ENCODE measurements at regions not wholly inside any gene's neighbourhood (a gene's known extent, or its start where the extent isn't known, plus 50 kb on each side); places are given as distances from the start of the nearest gene placed in this dataset.

DNA sequence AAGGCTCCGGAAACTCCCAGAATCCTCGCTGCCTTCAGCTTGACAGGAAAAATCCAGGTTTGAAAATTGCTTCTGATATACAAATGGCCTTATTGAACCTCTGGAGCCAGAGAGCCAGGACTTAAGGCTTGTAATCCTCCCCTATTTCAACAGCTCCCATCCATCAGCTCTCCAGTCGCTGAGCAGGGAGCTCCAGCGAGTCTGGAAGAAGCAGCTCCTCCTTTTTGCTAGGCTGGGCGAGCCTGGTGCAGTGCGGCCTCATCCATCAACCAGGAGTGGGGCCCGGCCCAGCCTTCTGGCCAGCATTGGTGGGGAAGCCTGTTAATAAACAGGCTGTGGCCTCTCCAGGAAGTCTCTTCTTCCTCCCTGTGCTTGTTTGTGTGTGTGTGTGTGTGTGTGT is 424.4 kb downstream of the TCERG1L start:
- no peak for DNase-seq

DNA sequence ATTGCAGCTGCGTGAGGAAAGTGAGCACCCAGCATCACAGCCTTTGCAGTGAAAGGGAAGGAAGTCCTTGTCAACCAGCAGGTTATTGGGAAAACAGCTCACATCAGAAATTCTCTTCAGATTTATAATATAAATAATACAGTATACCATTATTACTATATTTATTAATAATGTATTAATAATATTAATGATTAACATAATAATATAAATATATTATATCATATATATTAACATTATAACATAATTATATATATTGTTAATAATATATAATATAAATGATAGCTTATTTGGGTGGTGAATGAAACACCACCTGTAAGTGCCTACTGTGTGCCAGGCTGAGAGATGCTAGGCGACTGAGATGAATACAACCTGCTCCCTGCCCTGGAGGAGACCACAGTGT is 423.0 kb downstream of the TCERG1L start:
- no peak for DNase-seq

DNA sequence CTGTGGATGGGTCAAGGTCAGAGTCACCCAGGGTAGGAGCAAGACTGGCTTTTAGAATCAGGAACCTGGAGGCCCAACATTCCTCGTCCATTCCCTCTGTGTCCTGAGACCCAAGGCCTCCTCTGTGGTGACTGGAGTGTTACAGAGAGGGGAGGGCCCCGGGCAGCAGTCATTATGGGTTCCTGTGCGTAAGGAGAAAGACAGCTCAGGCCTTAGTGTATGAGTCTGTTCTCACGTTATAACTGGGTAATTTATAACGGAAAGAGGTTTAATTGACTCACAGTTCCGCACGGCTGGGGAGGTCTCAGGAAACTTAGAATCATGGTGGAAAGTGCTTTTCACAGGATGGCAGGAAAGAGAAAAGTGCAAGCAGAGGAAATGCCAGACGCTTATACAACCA is 422.3 kb downstream of the TCERG1L start:
- no peak for DNase-seq

DNA sequence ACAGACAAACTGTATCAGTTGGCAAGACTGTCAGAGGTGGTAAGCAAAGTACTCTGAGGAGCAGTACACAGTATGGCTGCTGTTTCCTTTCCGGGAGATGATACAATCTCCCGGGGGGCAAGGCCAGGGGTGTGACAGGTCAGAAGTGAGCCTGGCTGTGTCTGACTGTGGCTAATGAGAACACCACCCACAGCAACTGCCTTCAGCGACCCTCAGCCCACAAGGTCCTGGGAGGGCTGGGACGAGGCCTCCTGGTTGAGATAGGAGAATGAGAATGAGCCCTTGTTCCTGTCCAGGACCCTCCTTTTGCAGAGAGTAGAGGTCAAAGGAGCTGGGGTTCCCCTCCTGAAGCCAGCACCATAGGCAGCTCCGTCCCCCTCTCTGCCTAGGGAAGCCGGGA is 421.7 kb downstream of the TCERG1L start:
- no peak for DNase-seq

DNA sequence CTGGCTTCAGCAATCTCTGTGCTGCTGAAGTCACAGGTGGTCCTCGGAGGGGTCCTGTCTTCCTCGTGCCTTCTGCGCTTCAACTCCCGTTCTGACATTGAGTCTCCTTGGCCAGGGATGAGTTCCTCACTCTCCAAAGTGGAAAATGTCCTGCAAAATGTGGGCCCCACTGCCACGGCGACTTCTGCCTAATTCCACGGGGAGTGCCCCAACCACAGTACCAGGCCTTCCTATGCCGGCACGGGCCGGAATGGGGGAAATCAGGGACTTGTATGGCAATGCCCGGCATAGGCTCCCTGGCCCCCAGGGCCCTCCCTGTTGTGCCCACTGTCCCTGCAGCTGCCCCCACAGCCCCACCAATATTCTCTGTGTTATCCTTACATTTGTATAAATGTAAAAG is 420.5 kb downstream of the TCERG1L start:
- no peak for DNase-seq

DNA sequence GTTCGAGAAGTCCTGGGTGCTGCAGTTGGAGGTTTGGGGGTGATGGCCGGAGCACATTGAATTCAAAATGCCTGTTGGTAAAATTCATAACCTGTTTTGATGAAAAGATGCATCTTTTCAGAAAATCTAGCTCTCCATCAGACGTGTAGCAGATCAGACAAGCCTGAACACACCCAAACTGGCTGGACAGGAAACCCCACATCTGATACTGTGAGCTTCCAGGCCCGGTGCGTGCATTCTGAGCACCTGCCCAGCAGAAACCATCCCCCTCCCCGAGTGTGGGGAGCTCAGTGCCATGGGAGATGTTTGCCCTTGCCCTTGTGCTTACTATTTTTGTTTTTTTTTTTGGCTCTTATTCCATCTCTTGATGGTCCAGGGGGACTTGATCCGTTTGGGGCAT is 417.1 kb downstream of the TCERG1L start:
- no peak for DNase-seq

DNA sequence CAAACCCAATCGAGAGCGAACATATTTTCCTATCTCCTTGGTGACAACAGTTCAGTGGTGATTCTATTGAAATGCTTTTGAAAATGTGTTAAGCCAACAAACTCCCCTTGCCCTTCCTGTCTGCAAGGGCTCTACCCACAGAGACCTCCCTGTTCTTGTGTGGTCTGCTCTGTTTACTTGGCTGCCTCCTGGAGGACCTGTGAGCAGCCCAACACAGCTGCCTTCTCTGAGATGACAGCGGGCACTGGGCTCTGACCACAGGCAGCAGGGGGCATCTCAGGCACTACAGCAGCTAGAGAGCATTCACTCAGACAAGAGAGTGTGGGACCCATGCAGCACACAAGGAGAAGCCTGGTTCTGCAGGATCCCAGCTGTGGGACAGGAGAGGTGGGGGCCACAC is 416.4 kb downstream of the TCERG1L start:
- DNase-seq: no peak

DNA sequence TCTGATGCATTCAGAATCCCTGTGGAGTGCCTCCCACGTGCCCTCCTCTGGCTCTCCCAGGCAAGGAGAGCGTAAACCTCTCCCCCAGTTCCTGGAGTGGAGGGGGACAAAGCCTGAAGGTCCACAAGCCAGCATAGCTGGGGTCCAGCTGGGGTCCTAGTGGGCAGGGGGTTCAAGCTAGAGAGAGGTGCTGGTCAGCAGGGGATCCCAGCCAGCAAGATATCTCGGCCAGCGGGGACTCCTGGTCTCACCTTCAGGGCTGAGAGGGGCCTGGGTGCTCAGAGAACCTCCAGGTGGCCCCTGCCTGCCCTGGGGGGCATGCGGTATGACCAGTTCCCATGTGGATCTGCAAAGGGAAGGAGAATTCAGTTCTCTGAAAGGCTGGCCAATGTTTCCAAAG is 413.7 kb downstream of the TCERG1L start:
- no peak for DNase-seq

DNA sequence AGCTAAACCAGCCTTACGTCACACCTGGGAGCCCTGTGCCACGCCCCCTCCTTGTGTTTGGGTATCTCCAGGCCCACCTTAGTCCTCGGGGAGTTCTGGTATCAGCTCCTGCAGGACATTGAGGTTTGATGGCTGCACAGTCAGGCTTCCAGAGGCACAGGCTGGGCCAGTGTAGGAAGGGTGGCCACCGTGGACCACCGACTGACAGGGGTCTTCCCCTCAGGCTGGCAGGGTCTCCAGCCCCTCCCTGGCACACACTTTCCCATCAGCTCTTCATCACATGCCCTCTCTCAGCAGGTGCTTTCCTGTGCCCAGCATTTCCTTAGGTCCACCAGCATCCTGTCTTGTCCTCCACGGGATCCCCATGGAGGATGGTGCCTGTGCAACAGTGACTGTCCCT is 413.1 kb downstream of the TCERG1L start:
- no peak for DNase-seq

DNA sequence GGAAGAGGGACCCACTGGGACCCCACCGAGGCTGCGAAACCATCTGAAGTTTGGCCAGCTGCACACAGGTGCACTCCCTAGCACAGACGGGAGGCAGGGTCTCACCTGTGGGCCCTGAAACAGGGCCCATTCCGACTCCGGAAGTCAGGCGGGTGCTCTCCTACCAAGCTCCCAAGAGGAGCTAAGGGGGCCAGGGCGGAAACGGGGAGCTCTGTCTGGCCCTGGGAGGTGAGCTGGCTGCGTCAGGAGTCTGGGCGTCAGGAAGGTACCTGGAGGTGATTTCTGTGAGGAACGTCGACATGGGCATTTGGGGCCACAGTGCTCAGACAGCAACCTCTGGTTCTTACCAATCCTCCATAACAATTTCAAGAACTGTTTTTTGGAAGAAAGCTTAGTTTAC is 411.7 kb downstream of the TCERG1L start:
- DNase-seq: no peak

DNA sequence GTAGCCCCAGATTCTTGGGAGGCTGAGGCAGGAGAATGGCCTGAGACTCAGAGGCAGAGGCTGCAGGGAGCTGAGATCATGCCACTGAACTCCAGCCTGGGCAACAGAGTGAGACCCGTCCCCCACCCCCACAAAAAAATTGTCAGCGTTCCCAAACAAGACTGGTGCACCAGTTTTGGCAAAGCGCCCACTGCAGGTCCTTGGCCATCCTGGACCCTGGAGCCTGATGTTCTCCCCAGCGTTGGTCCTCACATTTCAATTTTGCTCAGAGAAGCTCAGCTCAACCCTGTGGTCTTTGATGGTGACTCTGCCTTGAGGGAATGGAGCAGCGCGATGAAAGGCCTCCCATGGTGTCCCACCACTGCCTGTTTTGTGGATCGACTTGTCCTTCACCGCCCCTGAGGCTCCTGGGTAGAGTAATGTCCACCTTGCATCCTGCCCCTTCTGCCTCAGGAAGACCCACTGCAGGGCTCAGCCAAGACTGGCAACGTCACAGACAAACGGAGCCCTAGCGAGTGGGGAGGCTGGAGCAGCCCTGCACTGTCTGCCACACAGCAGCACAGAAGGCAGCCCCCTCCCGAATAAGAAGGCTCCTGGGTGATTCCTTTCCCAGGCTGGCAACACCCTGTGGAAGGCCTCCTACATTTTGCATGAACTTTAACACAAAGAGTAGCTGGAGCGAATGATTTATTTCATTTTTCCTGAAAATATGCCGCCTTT is 410.9 kb downstream of the TCERG1L start:
- DNase-seq: no peak

DNA sequence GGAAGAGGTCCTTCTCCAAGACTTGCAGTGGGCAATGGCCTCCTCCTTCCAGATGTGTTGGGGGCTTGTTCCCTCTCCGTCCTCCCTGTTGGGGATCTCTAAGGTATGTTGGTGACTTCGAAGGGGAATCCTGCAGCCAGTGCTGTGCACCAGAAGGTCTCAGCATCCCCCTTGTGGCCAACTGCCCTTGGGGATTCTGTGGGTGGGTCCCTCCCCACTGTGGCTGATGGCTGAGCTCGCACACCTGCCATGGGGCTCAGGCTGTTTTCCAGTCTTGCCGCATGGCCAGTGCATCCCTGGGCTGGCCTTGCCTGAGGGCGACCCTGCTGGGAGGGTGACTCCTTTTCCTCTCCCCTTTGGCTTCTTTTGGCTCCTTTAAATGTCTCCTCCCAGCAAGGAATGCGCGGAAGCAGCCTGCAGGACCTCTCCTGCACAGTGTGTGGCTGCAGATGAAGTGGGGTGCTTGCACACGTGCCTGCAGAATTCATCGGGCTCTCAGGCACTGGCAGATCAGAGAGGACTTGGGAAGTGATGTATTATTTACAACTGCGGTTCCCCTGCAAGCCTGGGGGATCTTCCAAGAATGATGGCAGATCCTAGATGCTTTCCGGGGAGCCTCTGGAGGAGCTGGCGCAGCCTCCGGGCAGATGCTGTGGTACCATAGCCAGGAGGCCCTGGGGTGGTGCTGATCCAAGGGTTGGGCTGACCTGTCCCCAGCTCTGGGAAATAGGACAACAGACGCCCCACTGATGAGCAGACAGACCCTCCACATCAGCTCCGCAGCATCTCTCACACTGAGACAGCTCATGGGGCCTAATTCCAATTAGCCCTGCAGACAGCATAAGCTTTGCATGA is 410.0 kb downstream of the TCERG1L start:
- no peak for DNase-seq

DNA sequence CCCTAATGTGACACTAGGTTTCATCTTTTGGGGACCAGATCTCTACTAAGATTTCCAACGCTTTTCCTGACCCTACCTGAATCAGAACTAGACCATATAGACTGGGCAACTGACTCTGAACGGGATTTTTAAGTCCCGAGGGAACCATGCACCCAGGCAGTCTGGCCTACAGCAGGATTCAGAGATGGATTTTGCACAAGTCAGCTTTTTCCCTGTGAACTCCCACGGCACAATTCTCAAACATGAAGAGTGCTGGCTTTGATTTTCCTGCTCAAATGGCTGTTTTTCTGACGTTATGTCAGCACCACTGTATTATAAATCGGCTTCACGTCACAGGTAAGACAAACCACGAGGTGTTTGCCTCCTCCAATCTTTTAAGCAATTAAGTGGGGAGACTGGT is 409.1 kb downstream of the TCERG1L start:
- DNase-seq: no peak

DNA sequence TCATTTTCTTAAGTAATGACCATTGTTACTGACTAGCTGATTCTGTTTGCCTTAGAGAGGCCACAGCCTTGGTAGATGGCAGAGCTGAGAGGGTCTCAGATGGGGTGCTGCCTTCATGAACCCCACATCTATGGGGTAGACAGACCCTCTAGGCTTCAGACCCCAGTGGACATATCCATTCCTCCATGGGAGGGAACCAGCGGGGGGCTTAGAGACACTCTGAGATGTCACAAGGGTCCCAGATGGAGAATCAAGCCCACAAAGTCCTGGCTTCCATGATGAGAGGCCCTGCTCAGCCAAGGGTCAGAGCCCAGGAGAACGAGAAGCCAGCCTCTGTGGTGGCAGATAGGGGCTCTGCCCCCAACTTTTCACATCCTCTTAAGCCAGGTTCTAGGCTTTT is 408.6 kb downstream of the TCERG1L start:
- no peak for DNase-seq

DNA sequence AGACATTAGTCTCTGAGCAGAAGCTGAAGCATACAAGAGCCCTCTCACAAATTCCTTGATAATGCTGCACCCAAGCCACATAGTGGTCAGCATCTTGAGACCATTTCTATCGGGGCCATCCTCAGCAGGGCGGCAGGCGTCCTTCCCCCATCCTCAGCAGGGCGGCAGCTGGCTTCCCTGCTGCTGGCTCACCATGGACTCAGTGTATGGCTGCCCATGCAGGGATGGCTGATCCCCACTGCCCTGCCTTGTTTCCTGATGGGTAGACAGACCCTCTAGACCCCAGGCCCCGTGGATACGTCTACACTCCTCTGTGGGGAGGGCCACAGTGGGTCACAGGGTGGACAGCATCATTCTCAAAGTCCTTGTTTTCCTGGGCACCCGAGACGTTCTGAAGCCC is 406.8 kb downstream of the TCERG1L start:
- DNase-seq: no peak

DNA sequence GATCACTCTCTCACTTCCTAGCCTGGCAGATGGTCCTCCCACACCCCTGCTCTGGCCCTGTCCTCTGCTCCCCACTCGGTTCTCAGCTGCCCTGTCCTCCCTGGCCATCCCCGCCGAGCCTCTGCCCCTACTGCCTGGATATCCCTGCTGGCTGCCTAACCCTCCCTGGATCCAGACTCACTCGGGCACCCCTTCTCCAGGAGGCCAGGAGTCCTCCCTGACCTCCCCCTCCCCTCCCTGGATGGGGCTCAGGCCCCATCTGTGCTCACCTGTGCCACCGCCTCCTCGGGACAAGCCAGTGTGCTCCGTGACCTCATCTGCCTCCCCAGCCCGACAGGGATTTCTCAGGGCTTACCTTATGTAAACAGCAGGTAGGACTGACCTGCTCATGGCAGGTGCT is 406.1 kb downstream of the TCERG1L start:
- DNase-seq: no peak

DNA sequence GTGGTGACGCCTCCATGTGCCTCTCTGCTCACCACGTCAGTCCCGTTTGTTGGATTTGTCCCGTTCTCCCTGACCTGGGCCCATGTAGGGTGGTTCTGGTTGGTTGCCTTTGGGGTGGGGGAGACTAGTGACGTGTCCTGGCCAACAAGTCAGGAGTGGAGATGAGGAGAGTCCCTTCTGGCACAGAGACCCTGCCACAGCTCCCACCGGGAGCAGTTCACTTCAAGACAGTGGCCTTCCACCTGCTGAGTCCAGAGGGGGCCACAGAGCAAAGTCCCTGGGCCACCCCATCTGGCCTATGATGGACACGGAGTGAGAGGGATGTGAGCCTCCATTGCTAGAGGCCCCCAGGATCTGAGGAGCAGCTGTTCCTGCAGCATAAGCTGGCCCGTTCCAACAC is 405.6 kb downstream of the TCERG1L start:
- no peak for DNase-seq

DNA sequence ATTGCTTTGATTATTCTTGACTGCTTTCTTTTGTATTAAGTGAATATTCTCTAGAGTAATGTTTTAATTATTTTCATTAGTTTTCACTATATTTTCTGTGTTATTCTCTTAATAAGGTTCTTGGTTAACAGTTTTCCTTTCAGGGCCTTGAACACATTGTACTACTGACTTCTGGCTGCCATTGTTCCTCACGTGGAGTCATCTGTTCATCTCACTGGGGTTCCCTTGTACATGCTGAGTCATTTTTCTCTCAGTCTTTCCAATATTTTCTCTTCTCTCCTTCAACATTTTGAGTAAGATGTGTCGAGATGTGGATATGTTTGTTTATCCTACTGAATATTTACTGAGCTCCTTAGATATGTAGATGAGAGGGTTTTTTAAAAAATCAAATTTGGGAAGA is 400.7 kb downstream of the TCERG1L start:
- DNase-seq: no peak

DNA sequence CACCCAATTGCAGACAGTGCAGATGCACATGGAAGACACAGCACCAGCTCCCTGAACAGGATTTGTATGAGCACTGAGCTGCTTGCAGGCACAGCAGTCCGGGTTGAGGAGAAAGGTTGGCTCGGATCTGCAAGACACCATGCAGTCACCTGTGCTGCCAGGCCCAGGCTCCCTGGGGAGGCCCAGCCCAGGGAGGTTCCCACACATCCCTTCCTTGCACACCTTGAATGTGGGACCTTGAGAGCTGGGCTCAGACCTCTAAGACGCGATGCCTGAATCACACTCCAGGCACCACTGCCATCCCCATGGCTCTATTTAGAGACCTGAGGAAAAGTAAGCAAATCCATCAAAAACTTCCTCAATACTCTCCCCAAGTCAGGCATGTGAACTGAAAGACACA is 397.7 kb downstream of the TCERG1L start:
- DNase-seq: no peak

DNA sequence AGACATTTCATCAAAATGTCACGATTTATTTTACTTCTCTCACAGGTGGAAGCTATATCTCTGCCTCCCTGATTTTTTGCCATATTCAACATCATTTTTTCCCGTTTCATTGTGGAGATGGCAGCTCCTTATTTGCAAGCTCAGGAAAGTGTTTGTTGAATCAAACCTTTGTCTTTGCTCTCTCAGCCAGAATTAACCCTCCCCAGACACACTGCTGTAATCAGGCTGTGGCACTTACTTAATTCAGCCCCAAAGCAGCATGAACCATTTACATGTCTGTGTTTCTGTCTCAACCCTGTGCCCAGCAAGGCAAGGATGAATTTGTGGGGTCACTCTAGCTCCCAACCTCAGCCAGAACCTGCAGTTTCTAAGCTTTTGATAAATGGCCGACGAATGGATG is 397.2 kb downstream of the TCERG1L start:
- DNase-seq: no peak

DNA sequence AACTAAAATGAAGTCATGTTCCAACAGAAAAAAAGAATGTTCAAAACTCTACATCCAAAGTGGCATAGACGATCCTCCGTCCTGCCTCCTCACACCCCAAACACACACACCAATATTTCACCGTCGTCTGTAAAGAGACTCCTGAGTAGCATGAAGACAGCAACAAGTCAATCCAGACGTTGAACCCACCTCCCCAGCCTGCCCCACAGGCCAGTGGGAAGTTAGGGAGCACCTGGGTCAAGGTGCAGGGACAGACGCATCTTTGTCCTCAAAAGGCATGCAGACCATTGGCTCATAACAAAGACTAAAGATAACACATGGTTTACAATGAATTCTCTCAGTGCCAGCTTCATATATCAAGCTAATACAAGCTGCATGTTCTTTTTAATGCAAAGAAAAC is 396.5 kb downstream of the TCERG1L start:
- no peak for DNase-seq

DNA sequence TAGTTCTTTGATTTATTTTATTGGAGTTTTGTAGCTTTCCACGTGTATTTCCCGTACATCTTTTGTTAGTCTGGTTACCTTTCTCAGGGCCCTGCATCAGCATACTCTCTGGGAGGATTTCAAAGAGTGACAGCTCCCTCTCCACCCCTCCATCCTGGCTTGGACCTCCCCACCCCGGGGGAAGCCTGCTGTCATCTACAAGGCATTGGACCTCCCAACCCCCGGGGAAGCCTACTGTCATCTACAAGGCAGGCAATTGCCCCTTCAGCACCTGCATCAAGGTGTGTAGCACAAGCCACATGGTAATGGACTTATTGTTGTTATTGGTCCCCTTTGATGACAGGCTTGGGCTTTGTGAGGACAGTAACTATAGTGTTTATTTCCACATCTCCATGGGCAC is 390.1 kb downstream of the TCERG1L start:
- no peak for DNase-seq

DNA sequence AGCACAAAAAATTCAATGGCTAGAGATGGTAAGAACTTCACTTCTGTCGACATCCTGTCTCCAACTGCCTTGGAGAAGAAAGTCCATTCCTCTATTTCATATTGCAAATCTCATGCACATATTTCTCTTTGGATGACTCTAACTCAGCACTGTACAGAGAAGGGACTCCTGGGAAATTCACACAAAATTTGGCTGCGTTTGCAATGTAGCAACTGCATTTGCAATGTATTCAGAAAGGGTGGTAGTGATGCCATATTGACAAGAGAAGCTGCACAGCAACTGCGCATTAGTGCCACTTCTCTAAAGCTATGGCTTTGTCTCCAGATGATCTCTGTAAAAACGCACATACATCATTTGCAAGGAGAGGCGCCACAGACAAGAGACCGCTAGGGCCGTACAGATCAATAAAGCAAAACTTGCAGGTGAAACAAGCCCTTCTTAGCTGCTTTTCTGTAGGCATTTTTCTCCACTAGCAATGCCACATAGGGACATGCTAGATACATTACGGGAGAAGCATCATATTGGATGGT is 389.5 kb downstream of the TCERG1L start:
- no peak for DNase-seq

DNA sequence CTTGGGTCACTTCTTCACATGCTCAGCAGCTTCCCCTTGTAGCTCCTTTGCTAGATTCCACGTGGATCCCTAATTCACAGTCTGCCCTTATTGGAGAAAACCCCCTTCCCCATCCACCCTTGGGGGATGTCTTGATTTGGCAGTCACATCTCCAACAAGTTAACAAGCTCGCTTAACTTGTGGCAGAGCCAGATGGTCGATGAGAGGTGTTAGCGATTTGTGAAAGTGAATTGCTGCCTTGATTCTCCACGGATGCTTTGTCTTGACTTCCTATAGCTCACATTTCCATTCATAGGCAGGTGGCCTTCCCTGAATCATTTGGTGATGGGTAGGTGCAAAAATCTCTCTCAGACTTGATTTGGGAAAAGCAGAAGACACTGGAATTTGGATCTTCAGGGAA is 387.9 kb downstream of the TCERG1L start:
- DNase-seq: no peak

All from T-helper 9 cell (primary cell).